IMR-90 (cell line): ENCODE measurements at regions not wholly inside any gene's neighbourhood (a gene's known extent, or its start where the extent isn't known, plus 50 kb on each side); places are given as distances from the start of the nearest gene placed in this dataset.

Experiments
- ATAC-seq: fragments of 200-7000 bp; cut with Tn5 transposase; 2 replicates; pipeline ENCODE4 v1.9.1; 2020; ENCODE audit warnings: low read depth, mild to moderate bottlenecking, moderate library complexity
- BruUV-seq: library from RNA; stranded (reverse); fragments of 400-500 nt; replicated peaks from 2 replicates; lab custom pipeline; 2021; lab: Mats Ljungman, UMichigan
- CTCF ChIA-PET: fragments of 300-600 bp; formaldehyde crosslinking; extraction: SDS; loops from one replicate; lab custom pipeline; 2021; ENCODE audit warnings: antibody characterized with exemption; lab: Yijun Ruan, JAX
- POLR2A ChIA-PET: fragments of 300-600 bp; sonication (Branson Sonifier 250); formaldehyde crosslinking; loops from one replicate; lab custom pipeline; 2022; ENCODE audit warnings: antibody characterized with exemption; ENCODE audit not compliant: unreplicated experiment; lab: Charles Lee
- DNase-seq: peaks from one replicate; pipeline ENCODE4 v3.0.0; 2013
- H2AFZ ChIP-seq: replicated peaks from 2 replicates; pipeline ENCODE3; 2013; ENCODE audit warnings: low read length, mild to moderate bottlenecking; ENCODE audit not compliant: poor library complexity
- H2AK5ac ChIP-seq: 2 replicates; pipeline ENCODE4 v1.6.1; 2013; ENCODE audit warnings: low read depth, low read length, inconsistent platforms
- H2AK9ac ChIP-seq: replicated peaks from 2 replicates; pipeline ENCODE3; 2013; ENCODE audit warnings: mild to moderate bottlenecking, low read depth, low read length, moderate library complexity; ENCODE audit not compliant: poor library complexity
- H2BK120ac ChIP-seq: 2 replicates; pipeline ENCODE4 v1.6.1; 2013; ENCODE audit warnings: low read depth, low read length, inconsistent platforms
- H2BK15ac ChIP-seq: 3 replicates; pipeline ENCODE4 v1.6.1; 2013; ENCODE audit warnings: low read depth, low read length, inconsistent platforms
- H2BK20ac ChIP-seq: 2 replicates; pipeline ENCODE4 v1.6.1; 2013; ENCODE audit warnings: low read depth, mild to moderate bottlenecking, inconsistent platforms, low read length, moderate library complexity
- H2BK5ac ChIP-seq: 2 replicates; pipeline ENCODE4 v1.6.1; 2013; ENCODE audit warnings: mild to moderate bottlenecking, low read depth, low read length, inconsistent platforms; ENCODE audit not compliant: poor library complexity, severe bottlenecking
- H3K14ac ChIP-seq: replicated peaks from 2 replicates; pipeline ENCODE4 v1.6.1; 2013; ENCODE audit warnings: low read depth, low read length, inconsistent platforms
- H3K18ac ChIP-seq: 2 replicates; pipeline ENCODE4 v1.6.1; 2013; ENCODE audit warnings: low read depth, low read length, control low read depth
- H3K23ac ChIP-seq: 2 replicates; pipeline ENCODE4 v1.6.1; 2013; ENCODE audit warnings: low read depth, low read length, inconsistent platforms
- H3K27ac ChIP-seq: 2 replicates; pipeline ENCODE4 v1.5.1; 2013; ENCODE audit warnings: mild to moderate bottlenecking, control low read depth, low read length; ENCODE audit not compliant: insufficient read depth
- H3K27me3 ChIP-seq: 2 replicates; pipeline ENCODE4 v1.6.1; 2013; ENCODE audit warnings: low read length; ENCODE audit not compliant: control insufficient read depth, insufficient read depth
- H3K36me3 ChIP-seq: 2 replicates; pipeline ENCODE4 v1.6.1; 2013; ENCODE audit warnings: low read length, mixed read lengths; ENCODE audit not compliant: control insufficient read depth, insufficient read depth
- H3K4ac ChIP-seq: 2 replicates; pipeline ENCODE4 v1.6.1; 2013; ENCODE audit warnings: low read depth, low read length, inconsistent platforms
- H3K4me1 ChIP-seq: 2 replicates; pipeline ENCODE4 v1.6.1; 2013; ENCODE audit warnings: low read length, mixed read lengths; ENCODE audit not compliant: control insufficient read depth, insufficient read depth
- H3K4me2 ChIP-seq: 2 replicates; pipeline ENCODE4 v1.6.1; 2013; ENCODE audit warnings: low read depth, mild to moderate bottlenecking, control low read depth, low read length, moderate library complexity
- H3K4me3 ChIP-seq: 2 replicates; pipeline ENCODE4 v1.5.1; 2013; ENCODE audit warnings: low read depth, mild to moderate bottlenecking, control low read depth, low read length, moderate library complexity; ENCODE audit not compliant: insufficient read depth
- H3K56ac ChIP-seq: 2 replicates; pipeline ENCODE4 v1.6.1; 2013; ENCODE audit warnings: low read length, inconsistent platforms; ENCODE audit not compliant: insufficient read depth; ENCODE audit errors: extremely low read depth
- H3K79me1 ChIP-seq, 2 experiments: 2 replicates each; pipeline ENCODE4 v1.6.1; 2013; ENCODE audit warnings: low read length in 2 of 2, inconsistent platforms in 1 of 2, low read depth in 1 of 2
- H3K9ac ChIP-seq: 2 replicates; pipeline ENCODE4 v1.6.1; 2013; ENCODE audit warnings: low read depth, low read length, control low read depth
- H3K9me1 ChIP-seq: 2 replicates; pipeline ENCODE4 v1.6.1; 2013; ENCODE audit warnings: low read length, inconsistent platforms; ENCODE audit not compliant: insufficient read depth
- H3K9me3 ChIP-seq: 2 replicates; pipeline ENCODE4 v1.6.1; 2013; ENCODE audit warnings: low read length; ENCODE audit not compliant: control insufficient read depth, insufficient read depth
- H4K20me1 ChIP-seq: 2 replicates; pipeline ENCODE4 v1.6.1; 2013; ENCODE audit warnings: low read length, inconsistent platforms; ENCODE audit not compliant: insufficient read depth
- H4K5ac ChIP-seq: 2 replicates; pipeline ENCODE4 v1.6.1; 2013; ENCODE audit warnings: mild to moderate bottlenecking, low read depth, low read length, control low read depth
- H4K8ac ChIP-seq, 2 experiments: 2 replicates each; pipeline ENCODE4 v1.6.1; 2013; ENCODE audit warnings: low read depth in 2 of 2, low read length in 2 of 2, control low read depth in 1 of 2, inconsistent platforms in 1 of 2
- H4K91ac ChIP-seq: 2 replicates; pipeline ENCODE4 v1.6.1; 2013; ENCODE audit warnings: low read depth, low read length, inconsistent platforms; ENCODE audit not compliant: insufficient read depth
- BHLHE40 ChIP-seq: fragments of 150-350 bp; IDR thresholded peaks from 2 replicates; pipeline ENCODE4 v1.6.1; 2016; ENCODE audit warnings: mild to moderate bottlenecking, low read depth, low read length
- CEBPB ChIP-seq: IDR thresholded peaks from 2 replicates; pipeline ENCODE4 v1.6.1; 2012; ENCODE audit warnings: low read depth, low read length, improper control_type of control experiment
- CHD1 ChIP-seq: IDR thresholded peaks from 2 replicates; pipeline ENCODE4 v1.6.1; 2012; ENCODE audit warnings: low read depth, low read length, improper control_type of control experiment
- CTCF ChIP-seq: conservative IDR thresholded peaks from 2 replicates; pipeline ENCODE4 v1.5.1; 2012; ENCODE audit warnings: mild to moderate bottlenecking, low read depth, low read length, improper control_type of control experiment
- FOS ChIP-seq: fragments of 150-350 bp; IDR thresholded peaks from 2 replicates; pipeline ENCODE4 v1.6.1; 2016; ENCODE audit warnings: low read depth, low read length
- MAFK ChIP-seq: IDR thresholded peaks from 2 replicates; pipeline ENCODE4 v1.6.1; 2012; ENCODE audit warnings: low read depth, low read length, improper control_type of control experiment
- MAZ ChIP-seq: IDR thresholded peaks from 2 replicates; pipeline ENCODE4 v1.6.1; 2012; ENCODE audit warnings: low read depth, mild to moderate bottlenecking, low read length, improper control_type of control experiment, moderate library complexity, borderline replicate concordance
- MXI1 ChIP-seq: IDR thresholded peaks from 2 replicates; pipeline ENCODE4 v1.6.1; 2012; ENCODE audit warnings: low read depth, mild to moderate bottlenecking, low read length, moderate library complexity, borderline replicate concordance
- NFE2L2 ChIP-seq: fragments of 150-350 bp; IDR thresholded peaks from 2 replicates; pipeline ENCODE4 v1.6.1; 2016; ENCODE audit warnings: low read depth, mild to moderate bottlenecking, low read length
- POLR2A ChIP-seq: IDR thresholded peaks from 2 replicates; pipeline ENCODE4 v1.6.1; 2012; ENCODE audit warnings: mild to moderate bottlenecking, low read depth, low read length
- RAD21 ChIP-seq: IDR thresholded peaks from 2 replicates; pipeline ENCODE4 v1.6.1; 2012; ENCODE audit warnings: low read length, improper control_type of control experiment
- RCOR1 ChIP-seq: IDR thresholded peaks from 2 replicates; pipeline ENCODE4 v1.6.1; 2012; ENCODE audit warnings: mild to moderate bottlenecking, low read length, improper control_type of control experiment; ENCODE audit not compliant: insufficient replicate concordance
- RFX5 ChIP-seq: IDR thresholded peaks from 2 replicates; pipeline ENCODE4 v1.8.0; 2012; ENCODE audit warnings: low read depth, mild to moderate bottlenecking, low read length, moderate library complexity
- SMC3 ChIP-seq: fragments of 150-350 bp; IDR thresholded peaks from 2 replicates; pipeline ENCODE4 v1.6.1; 2016; ENCODE audit warnings: low read depth, mild to moderate bottlenecking, antibody characterized with exemption, low read length, moderate library complexity
- USF2 ChIP-seq: fragments of 150-350 bp; IDR thresholded peaks from 2 replicates; pipeline ENCODE4 v1.6.1; 2017; ENCODE audit warnings: mild to moderate bottlenecking, antibody characterized with exemption, low read length, low read depth
- WGBS, 2 experiments: methylation state at CpG; one replicate each; pipeline versions ENCODE4 v1.1.5 to v1.1.7; 2013; ENCODE audit warnings: missing lambda C conversion rate in 2 of 2; ENCODE audit not compliant: insufficient read length in 1 of 2; ENCODE audit errors: extremely low coverage in 2 of 2; 5-methylcytosine and 5-hydroxymethylcytosine counted together
- dilution Hi-C: fragments of 300-500 bp; cut with HindIII; formaldehyde crosslinking; loops from one replicate; pipeline ENCODE4 v1.14.3; 2018; ENCODE audit warnings: low sequenced_read_pairs; ENCODE audit not compliant: unreplicated experiment
- in situ Hi-C: fragments of 300-500 bp; cut with MboI; formaldehyde crosslinking; loops from 3 replicates; pipeline ENCODE4 v1.14.3; 2019; ENCODE audit warnings: low sequenced_read_pairs, inconsistent platforms, mixed read lengths
- intact Hi-C: fragments of 100-400 bp; cut with micrococcal nuclease; formaldehyde crosslinking; loops from 2 replicates; pipeline ENCODE4 v1.10.0; 2022

- Histone ChIP-seq H3K9me1 (peaks cover 8% of the 10 kb centered on the region), H3K9ac (no peak overlapping the region), H3K9me3 (no peaks in the 10 kb centered on the region), H3K27me3 (no peaks in the 10 kb centered on the region), H3K23ac (peak overlapping the region; percentile 85; the same call in 1 of the 2 replicates), H4K91ac (peak overlapping the region; percentile 29), H3K4me3 (no peak overlapping the region), H2BK120ac (peak overlapping the region; percentile 95), H3K4ac (peak overlapping the region; percentile 92), H3K14ac (peak overlapping the region; percentile 72), H4K20me1 (no peaks in the 10 kb centered on the region), H2BK5ac (peak overlapping the region; percentile 71), H2AFZ (peak overlapping the region; percentile 71), H2AK5ac (peak overlapping the region; percentile 93; the same call in 1 of the 2 replicates), H4K8ac (peak overlapping the region in 1 of 2 experiments; percentile 73; a peak in 2 of 4 replicates), H3K27ac (no peak overlapping the region), H3K56ac (peak overlapping the region; percentile 35; the same call in 1 of the 2 replicates), H2BK15ac (peak overlapping the region; percentile 89; the same call in 1 of the 3 replicates), H4K5ac (peak overlapping the region; percentile 34; the same call in 1 of the 2 replicates), H3K18ac (peak overlapping the region; percentile 81; the same call in 1 of the 2 replicates), H3K36me3 (no peaks in the 10 kb centered on the region), H3K79me1 (peaks cover 0 to 11% of the 10 kb centered on the region in 2 experiments; a peak in 1 of 4 replicates), H2AK9ac (peak overlapping the region; percentile 59), H3K4me1 (peaks cover 6% of the 10 kb centered on the region; the same call in 1 of the 2 replicates), H2BK20ac (peak overlapping the region; percentile 91), H3K4me2 (no peak overlapping the region)
- intact Hi-C loops: no loop called here
- no TSS peak for BruUV-seq
- in situ Hi-C loops: no loop called here
- ChIA-PET CTCF (no interaction called here), POLR2A (no interaction called here)
- DNase-seq (peak; percentile 32), ATAC-seq (no peak)
- dilution Hi-C loops: no loop called here
- WGBS, 2 experiments: no CpG with 5 or more reads among the region's 1 CpG
- TF ChIP-seq RCOR1 (no peak), CTCF (no peak), POLR2A (no peak), RFX5 (no peak), FOS (no peak), USF2 (no peak), BHLHE40 (no peak), MAZ (no peak), RAD21 (no peak), CHD1 (no peak), NFE2L2 (no peak), CEBPB (no peak), MXI1 (no peak), SMC3 (no peak), MAFK (no peak)
These were observed 135.7 kb downstream of the INHBA start for GRCh38 chr7:41567031-41567730.
